ENCODE measurements at regions not wholly inside any gene's neighbourhood (a gene's known extent, or its start where the extent isn't known, plus 50 kb on each side); places are given as distances from the start of the nearest gene placed in this dataset.
A peak's percentile ranks its signal among the peaks of the same experiment; 100 is the strongest.
"Not testable (repeated sequence)": the region's sequence is repeated elsewhere in the genome, so short reads cannot be mapped to it uniquely, and the experiment has no call there.

DNA sequence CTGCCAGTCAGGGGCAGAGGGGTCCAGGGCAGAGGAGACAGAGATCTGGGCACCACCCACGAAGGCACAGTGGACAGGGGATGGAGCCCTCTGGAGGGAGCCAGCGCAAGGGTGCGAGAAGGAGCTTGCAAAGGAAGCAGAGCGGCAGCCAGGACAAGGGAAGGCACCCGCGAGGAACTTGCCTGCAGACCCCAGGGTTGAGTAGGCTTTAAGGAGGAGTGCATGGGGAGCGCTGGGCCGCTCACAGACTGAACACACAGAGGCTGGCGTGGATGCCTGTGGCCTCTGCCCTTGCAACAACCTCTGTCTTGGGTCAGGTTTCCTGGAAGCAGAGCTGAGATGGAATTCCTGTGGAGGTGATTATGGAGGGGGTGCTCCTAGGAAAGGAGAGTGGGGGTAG lies 374.4 kb downstream of the CNTNAP3B start:
- DNase-seq (ENCODE audit: low spot score), result peak; percentile 1

DNA sequence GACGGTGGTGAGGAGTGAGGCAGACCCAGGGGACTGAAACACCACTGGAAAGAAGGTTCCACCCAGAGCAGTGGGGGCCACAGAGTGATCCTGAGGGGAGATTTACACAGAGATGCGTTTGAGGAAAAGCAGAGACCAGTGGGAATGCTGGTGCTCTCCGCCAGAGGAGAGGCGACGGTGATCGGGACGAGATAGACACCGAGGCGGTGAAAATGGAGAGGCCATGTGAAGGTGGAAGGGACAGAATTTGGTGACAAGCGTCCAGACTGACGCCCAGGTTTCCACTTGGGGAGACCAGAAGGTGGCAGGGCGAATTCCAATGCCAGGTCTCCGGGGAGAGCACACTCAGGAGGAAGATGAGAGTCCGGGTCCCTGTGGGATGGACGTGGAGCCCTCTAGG lies 374.8 kb downstream of the CNTNAP3B start:
- DNase-seq (ENCODE audit: low spot score), result peak; percentile 0

DNA sequence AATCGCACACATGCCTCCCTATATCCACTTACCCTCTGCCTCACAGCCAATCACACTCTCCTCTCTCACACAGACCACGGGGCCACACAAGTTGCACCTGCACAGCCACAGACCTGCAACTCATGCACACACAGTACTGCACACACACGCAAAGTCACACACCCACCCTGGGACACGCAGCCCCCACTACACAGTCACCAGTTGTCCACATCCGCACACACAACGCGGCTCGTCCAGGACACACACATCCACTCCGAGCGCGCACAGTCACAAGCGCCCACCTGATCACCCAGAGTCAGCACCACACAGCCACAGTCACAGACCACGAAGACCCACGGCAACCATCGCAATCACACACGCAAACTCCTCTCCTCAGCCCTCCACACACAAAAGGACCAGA lies 387.3 kb downstream of the CNTNAP3B start:
- not testable (repeated sequence) for DNase-seq (ENCODE audit: low spot score)

DNA sequence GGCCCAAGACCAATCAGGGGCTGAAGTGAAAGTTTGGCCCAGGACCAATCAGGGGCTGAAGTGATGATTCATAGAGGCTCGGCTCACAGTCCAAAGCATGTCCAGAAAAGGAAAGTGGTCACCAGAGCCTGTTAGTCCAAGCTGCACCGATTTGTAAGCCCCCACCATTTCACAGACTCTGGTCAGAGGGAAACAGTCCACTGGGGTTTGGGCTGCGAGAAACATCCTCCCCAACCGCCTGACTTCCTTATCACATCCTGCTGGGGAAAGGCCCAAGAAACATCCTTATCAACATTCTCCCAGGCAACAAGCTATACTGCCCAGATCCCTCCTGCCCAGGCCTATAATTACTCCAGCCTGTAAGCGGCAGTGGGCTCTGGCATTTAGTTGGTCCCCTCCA lies 388.1 kb downstream of the CNTNAP3B start:
- not testable (repeated sequence) for DNase-seq (ENCODE audit: low spot score)

DNA sequence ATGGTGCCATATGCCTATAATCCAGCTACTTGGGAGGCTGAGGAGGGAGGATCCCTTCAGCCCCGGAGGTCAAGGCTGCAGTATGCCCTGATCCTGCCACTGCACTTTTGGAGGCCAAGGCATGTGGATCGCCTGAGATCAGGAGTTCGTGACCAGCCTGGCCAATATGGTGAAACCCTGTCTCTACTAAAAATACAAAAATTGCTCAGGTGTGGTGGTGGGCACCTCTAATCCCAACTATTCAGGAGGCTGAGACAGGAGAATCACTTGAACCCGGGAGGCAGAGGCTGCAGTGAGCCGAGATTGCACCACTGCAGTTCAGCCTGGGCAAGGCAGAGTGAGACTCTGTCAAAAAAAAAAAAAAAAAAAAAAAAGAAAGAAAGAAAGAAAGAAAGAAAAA lies 390.5 kb downstream of the CNTNAP3B start:
- peak; percentile 1 for DNase-seq (ENCODE audit: low spot score)

DNA sequence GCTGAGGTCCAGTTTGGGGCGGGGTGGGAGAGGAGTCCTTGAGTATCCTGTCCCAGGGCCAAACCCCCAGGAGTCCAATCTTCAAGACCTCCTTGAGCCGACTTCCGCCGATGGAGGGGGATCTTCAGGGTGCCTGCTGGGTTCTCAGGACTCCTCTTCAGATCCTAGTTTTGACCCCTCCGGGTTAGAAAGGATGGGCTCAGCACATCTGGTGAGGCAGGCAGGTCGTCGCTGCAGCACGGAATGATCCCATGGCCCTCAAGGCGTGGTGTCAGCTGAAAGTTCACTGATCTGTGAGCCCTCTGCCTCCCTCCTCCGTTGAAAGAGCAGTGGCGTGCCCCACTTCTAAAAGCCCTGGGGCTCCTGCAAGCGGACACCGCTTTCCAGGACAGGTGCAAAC lies 430.0 kb downstream of the CNTNAP3B start:
- not testable (repeated sequence) for DNase-seq (ENCODE audit: low spot score)

DNA sequence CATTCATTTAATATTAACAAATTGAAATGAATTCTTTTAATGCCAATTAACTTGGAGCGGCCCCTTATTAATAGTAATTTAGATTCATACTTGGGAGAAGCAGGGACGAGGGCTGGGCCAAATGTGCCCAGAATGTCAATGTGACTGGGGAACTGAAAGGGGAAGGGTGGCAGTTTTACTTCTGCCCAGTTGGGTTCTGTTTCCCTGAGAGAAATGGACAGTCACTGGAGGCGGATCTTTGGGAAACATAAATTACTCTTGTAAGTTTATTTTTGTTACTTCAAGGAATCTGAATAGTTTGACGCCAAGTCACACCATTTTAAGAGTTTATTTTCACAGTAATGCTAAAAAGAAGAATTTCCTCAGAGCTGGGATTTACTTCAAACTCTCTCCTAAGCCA lies 432.1 kb downstream of the CNTNAP3B start:
- not testable (repeated sequence) for DNase-seq (ENCODE audit: low spot score)

DNA sequence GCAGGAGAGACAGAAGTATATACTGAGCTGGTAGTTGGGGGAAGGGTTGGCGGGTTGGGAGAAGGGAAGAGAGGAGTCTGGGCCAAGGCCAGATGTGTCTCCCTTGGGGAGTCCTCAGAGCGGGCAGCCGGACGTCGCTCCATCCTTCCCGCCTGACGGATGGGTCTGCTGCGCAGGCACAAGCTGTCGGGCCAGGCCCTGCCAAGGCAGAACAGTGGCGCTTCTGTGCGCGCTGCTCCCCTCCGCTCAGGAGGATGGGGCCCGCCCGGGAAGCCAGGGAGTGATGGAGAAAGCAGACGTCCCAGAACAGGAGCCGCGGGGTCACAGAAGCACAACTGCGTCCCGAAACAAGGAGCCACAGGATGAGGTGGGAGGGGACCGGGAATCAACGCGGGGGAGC lies 449.9 kb downstream of the CNTNAP3B start:
- not testable (repeated sequence) for DNase-seq (ENCODE audit: low spot score)

DNA sequence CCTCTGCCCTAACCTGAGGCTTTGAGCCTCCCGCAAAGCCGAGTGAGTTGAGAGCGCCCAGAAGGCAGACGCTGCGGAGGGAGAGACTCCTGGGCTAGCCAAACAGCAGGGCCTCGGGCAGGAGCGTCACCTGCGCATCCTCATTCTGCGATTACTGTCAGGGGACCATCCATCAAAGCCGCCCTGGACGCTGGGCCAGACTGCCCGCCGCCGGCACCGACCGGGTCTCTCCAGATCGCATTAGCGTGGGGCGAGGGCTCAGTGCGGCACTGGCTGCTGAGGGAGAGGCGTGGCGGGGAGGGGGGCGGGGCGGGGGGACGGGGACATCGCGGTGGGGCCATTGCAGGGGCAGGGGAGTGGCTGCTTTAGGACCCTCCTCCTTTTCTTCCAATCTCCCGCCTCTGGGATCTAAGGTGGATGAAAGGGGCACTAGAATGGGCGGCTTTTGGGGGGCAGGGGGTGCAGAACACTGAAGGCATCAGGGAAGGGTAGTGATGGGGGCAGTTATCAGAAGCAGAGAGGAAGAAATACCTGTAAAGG lies 465.7 kb downstream of the CNTNAP3B start:
- DNase-seq (ENCODE audit: low spot score), result not testable (repeated sequence)

DNA sequence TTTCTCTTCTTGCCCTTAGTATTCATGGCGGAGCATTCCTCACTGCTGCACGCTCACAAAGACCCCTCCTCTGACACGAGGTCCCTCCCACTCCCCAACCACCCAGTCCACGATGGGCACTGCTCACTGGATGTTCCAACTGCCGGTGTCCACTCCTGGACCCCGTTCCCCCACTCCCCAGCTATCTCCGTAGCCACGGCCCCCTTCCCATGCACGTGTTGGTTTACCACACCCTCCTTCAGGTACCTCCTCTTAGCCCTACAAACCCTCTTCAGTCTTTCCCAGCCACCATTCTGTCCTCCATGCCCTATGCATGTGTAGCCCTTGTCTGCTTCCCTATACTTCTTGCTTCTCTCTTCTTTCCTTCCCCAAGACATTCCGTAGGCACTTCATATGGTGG lies 469.6 kb upstream of the ZNG1F start:
- DNase-seq (ENCODE audit: low spot score), result not testable (repeated sequence)

DNA sequence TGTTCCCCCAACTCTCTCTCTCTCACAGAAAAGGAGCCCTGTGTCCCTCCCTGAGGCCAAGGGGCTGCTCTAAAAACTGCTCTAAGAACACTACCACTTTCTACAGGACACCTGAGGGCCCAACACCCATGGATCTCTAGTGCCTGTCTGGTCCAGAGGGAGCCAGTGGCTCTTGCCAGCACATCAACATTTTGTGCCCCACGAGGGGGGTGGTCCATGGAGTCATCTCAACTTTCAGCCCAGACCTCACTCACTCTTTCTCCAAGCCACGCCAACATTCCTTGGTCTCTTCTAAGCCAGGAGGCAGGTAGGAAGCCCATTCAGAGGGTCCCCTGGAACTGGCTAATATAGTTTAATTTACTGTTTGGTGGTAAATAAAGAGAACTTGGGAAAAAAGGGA lies 469.0 kb upstream of the ZNG1F start:
- not testable (repeated sequence) for DNase-seq (ENCODE audit: low spot score)

DNA sequence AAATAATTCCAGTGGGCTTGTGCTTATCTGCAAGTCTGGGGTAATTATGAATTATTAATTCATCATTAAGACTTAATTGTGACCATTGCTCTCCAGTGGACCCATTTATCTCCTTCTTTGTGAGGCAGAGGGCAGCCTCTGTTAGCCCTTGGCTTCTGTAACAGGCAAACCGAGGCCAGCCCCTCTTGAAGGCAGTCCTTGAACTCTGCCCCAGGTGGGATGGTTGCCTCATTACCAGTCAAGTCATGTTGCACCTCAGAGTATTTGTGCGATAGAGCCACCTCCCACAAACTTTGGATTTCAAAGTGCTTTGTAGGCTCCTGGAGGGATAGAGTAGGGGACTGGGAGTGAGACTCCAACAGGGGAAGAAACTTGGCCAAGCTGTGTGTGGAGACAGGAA lies 468.0 kb upstream of the ZNG1F start:
- DNase-seq (ENCODE audit: low spot score), result not testable (repeated sequence)

DNA sequence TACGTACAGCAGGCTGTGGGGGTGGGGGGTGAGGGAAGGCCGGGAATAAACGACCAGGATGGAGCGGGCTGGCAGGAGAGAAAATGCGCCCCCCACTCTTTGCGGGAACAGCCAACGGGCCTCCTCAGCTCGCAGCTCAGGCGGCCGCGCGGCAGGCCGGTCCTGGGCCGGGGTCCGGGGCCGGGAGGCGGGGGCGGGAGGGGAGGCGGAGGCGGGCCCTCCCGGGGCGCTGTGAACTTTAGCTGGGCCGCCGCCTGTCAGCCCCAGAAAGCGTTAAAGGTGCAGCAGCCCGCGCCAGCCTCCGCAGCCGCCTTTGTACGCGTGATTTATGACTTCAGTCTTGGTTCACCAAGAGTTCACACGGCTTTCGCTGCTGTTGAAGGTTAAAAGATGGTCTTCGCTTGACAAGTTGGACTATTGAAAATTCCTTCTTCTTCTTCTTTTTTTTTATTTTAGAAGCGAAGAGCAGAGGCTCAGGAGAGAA lies 466.0 kb upstream of the ZNG1F start:
- not testable (repeated sequence) for DNase-seq (ENCODE audit: low spot score)

DNA sequence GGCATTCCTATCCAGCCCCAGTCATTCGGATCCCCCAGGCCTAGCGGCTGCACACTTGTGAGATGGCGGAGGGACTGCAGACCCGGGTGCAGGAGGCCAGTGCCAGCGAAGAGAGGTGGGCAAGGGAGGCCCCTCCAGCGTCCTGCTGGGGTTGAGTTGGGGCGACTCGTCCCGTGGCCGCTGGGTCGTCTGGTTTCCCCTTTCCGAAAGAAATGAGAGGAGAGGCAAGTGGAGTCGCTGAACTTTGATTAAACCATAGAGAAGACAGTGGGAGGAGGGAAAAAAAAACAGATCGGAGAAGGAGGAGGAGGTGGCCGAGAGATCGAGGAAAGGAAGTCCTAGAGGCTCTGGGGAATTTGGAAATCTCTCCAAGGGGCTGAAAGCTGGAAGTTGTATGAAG lies 465.2 kb upstream of the ZNG1F start:
- DNase-seq (ENCODE audit: low spot score), result not testable (repeated sequence)

DNA sequence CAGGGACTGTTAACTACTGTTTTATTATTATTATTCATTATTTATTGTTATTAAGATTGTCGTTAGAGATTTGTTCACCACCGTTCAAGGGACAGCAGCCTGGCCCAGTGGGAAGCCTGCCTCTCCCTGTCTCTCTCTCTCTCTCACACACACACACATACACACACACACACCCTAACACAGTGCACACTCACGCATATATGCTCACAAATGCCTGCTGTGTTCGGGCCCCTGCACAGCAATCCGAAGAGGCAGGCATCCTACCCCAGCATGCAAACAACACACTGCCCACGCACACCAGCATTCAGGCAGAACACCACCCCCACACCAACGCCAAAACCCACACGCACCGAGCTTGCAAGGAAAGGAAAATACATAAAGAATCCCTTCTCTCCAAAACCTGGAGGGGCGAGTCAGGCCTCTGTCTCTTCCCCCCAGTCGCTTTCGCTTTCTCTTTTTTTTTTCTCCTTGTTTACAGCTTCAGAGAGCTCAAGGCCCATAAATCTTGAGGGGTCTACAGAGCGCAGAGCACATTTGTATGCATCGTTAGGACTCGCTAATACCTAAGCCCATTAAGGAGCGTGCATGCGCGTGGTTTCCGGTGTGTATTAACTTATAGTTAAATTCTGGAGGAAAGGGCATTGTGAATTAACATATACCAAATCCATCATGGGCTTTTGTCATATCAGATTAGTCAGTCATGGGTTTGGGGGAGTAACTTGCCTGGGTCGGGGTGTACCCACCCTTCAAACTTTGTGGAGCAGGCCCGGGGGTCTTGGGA lies 464.6 kb upstream of the ZNG1F start:
- not testable (repeated sequence) for DNase-seq (ENCODE audit: low spot score)

DNA sequence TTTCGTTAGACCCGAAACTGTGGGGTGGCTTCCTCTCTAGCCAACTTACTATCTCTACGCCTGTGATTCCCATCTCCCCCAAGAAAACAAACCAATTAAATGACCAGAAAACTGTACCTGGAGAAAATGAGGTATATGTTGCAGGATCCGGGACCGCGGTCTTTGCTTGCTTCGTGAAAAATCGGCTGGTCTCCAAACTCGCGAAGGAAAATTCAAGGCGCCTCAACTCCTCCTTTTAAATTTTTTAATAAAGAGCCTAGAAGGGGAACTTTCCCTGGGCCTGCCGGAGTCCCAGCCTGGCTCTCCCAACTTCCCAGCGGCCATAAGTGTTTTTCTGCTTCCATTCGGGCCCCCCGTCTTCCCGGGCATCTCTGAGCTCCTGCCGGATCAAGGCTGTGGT lies 463.7 kb upstream of the ZNG1F start:
- not testable (repeated sequence) for DNase-seq (ENCODE audit: low spot score)

DNA sequence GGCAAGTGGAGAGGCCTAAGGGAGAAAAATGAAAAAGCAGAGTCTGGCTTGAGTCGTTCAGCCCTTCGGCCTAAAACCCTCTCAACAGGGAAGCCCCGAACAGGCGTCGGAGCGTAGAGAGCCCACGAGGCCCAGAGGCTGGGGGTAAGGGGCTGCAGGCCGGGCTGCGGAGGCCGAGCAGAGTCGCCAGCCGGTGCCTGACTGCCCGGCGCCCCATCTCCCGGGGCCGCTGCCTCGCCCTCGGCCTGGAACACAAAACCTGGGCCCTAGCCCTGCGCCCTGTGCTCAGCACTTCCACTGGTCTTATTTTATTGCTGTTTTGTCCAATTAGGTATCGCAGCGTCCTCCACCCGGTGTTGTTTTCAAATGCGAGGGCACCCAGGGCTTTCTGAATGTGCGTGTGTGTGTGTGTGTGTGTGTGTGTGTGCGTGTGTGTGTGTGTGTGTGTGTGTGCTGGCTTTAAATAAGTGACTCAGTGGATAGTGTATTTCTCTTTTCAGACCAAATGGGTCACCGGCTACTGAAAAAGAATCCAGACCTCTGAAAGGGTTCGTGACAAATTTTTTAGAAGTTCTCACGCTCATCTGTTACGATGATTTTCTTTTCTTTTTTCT lies 463.1 kb upstream of the ZNG1F start:
- not testable (repeated sequence) for DNase-seq (ENCODE audit: low spot score)

DNA sequence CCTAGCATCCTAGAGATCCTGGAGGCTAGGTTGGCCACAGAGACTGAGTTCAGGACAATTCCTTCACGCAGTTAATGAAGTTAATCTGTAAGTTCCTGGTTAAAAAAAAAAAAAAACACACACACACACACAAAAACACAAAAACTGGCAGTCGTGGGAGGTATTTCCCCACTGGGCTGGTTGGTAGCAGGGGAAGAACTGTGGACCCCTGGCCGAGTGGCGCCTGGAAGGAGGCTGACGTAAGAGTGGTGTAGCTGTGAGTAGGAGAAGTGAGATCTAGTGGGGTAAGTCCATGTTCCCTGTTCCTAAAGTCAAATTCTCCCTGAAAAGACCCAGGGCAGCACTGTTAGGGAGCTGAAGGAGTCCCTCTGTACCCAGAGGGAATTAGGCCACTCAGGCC lies 461.0 kb upstream of the ZNG1F start:
- not testable (repeated sequence) for DNase-seq (ENCODE audit: low spot score)

DNA sequence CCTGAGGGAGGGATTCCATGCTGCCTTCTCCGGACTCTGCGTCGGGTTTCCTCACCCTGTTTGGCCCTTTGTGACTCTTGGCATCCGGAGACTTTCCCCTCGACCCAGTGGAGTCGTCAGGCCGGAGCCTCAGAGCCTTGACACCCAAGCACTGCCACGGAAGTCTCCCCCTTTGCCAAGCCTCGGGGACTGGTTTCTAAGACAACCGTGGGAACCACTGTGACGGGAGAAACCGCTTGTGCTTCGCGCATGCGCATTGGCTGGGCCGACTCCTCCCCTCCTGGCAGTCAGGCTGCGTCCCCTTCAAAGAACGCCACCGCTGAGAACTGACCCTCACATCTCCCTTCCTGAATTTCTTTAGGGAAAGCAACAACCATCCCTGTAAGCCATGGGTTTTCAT lies 459.4 kb upstream of the ZNG1F start:
- DNase-seq (ENCODE audit: low spot score), result not testable (repeated sequence)

DNA sequence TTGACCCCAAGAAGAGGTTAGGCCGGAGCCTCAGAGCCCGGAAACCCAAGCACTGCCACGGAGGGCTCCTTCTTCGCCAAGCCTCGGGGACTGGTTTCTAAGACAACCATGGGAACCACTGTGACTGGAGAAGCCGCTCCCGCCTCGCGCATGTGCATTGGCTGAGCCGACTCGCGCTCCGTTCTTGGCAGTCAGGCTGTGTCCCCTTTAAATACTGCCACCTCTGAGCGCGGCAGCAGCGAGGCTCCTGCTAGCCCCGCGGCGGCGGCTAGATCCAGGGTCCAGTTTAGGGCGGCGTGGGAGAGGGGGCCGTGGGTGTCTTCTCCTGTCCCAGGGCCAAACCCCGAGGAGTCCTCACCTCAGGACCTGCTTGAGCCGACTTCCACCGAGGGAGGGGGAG lies 457.1 kb upstream of the ZNG1F start:
- DNase-seq (ENCODE audit: low spot score), result not testable (repeated sequence)

DNA sequence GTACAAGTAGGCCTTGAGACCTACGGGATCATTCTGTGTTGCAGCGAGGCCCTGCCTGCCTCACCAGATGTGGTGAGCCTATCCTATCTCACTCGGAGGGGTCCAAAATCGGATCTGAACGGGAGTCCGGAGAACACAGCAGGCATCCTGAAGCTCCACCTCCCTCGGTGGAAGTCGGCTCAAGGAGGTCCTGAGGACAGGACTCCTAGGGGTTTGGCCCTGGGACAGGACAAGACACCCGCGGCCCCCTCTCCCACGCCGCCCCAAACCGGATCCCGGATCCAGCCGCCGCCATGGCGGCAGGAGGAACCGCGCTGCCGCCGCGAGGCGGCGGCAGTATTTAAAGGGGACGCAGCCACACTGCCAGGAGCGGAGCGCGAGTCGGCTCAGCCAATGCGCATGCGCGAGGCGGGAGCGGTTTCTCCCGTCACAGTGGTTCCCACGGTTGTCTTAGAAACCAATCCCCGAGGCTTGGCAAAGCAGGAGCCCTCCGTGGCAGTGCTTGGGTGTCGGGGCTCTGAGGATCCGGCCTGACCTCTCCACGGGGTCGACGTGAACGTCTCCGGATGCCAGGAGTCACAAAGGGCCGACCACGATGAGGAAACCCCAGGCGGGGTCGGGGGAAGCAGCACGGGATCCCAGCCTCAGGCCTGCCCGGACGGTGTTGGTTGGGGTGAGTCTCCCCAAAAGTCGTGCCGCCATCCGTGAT lies 454.6 kb upstream of the ZNG1F start:
- DNase-seq (ENCODE audit: low spot score), result peak; percentile 63

DNA sequence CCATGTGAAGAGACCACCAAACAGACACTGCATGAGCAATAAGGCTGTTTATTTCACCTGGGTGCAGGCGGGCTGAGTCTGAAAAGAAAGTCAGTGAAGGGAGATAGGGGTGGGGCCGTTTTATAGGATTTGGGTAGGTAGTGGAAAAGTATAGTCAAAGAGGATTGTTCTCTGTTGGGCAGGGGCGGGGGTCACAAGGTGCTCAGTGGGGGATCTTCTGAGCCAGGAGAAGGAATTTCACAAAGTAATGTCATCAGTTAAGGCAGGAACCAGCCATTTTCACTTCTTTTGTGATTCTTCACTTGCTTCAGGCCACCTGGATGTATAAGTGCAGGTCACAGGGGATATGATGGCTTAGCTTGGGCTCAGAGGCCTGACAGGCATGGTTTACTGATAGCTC lies 444.6 kb upstream of the ZNG1F start:
- not testable (repeated sequence) for DNase-seq (ENCODE audit: low spot score)

DNA sequence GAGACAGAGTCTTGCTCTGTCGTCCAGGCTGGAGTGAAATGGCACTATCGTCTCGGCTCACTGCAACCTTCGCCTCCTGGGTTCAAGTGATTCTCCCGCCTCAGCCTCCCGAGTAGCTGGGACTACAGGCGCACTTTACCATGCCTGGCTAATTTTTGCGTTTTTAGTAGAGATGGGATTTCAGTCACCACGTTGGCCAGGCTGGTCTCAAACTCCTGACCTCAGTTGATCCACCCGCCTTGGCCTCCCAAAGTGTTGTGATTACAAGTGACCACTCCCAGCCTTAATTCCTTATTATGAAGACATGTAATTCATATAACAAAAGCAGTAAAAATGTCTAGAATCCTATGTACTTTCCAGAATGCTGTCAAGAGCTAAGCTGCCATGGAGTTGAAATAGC lies 434.5 kb upstream of the ZNG1F start:
- not testable (repeated sequence) for DNase-seq (ENCODE audit: low spot score)

All from hematopoietic multipotent progenitor cell treated with erythropoietin and hydrocortisone succinate and interleukin-3 and kit ligand, for 17 days (in vitro differentiated cells).